H9 (cell line): ENCODE measurements at regions not wholly inside any gene's neighbourhood (a gene's known extent, or its start where the extent isn't known, plus 50 kb on each side); places are given as distances from the start of the nearest gene placed in this dataset.

Source experiments
- DNase-seq: peaks from one replicate; pipeline ENCODE4 v3.0.0-alpha.2; 2017
- H2AFZ ChIP-seq: one replicate; pipeline ENCODE4 v1.6.1; 2013; ENCODE audit warnings: mild to moderate bottlenecking, low read length, control low read depth, moderate library complexity
- H2AK5ac ChIP-seq: 2 replicates; pipeline ENCODE4 v1.6.1; 2013; ENCODE audit warnings: low read length, control low read depth, mixed read lengths; ENCODE audit not compliant: insufficient read length
- H2BK120ac ChIP-seq: one replicate; pipeline ENCODE4 v1.6.1; 2013; ENCODE audit warnings: low read depth, mild to moderate bottlenecking, low read length, control low read depth, inconsistent platforms; ENCODE audit not compliant: poor library complexity, severe bottlenecking
- H2BK12ac ChIP-seq: 2 replicates; pipeline ENCODE4 v1.6.1; 2013; ENCODE audit warnings: low read length, control low read depth, mixed read lengths, low read depth; ENCODE audit not compliant: insufficient read length
- H2BK15ac ChIP-seq: 2 replicates; pipeline ENCODE4 v1.6.1; 2013; ENCODE audit warnings: low read depth, low read length, control low read depth
- H2BK20ac ChIP-seq: one replicate; pipeline ENCODE4 v1.6.1; 2013; ENCODE audit warnings: low read depth, mild to moderate bottlenecking, low read length, control low read depth, inconsistent platforms; ENCODE audit not compliant: poor library complexity, severe bottlenecking
- H2BK5ac ChIP-seq: 2 replicates; pipeline ENCODE4 v1.6.1; 2013; ENCODE audit warnings: low read length, control low read depth, mixed read lengths; ENCODE audit not compliant: insufficient read length
- H3K14ac ChIP-seq: 2 replicates; pipeline ENCODE4 v1.6.1; 2013; ENCODE audit warnings: low read length, control low read depth; ENCODE audit not compliant: insufficient read depth
- H3K18ac ChIP-seq: 2 replicates; pipeline ENCODE4 v1.6.1; 2013; ENCODE audit warnings: low read depth, mild to moderate bottlenecking, mixed read lengths, low read length, control low read depth; ENCODE audit not compliant: insufficient read length
- H3K23ac ChIP-seq: 2 replicates; pipeline ENCODE4 v1.6.1; 2013; ENCODE audit warnings: low read length, control low read depth, mixed read lengths, low read depth; ENCODE audit not compliant: insufficient read length
- H3K23me2 ChIP-seq: 2 replicates; pipeline ENCODE4 v1.6.1; 2013; ENCODE audit warnings: low read depth, mild to moderate bottlenecking, mixed read lengths, low read length, control low read depth; ENCODE audit not compliant: insufficient read length, poor library complexity, severe bottlenecking
- H3K27ac ChIP-seq: 2 replicates; pipeline ENCODE4 v1.5.1; 2013; ENCODE audit warnings: low read length, control low read depth, mixed read lengths, low read depth; ENCODE audit not compliant: insufficient read length
- H3K27me3 ChIP-seq: 2 replicates; pipeline ENCODE4 v1.6.1; 2013; ENCODE audit warnings: low read length, control low read depth, inconsistent platforms; ENCODE audit not compliant: insufficient read depth
- H3K4ac ChIP-seq: 2 replicates; pipeline ENCODE4 v1.6.1; 2013; ENCODE audit warnings: low read depth, mild to moderate bottlenecking, control low read depth, inconsistent platforms, low read length, moderate library complexity
- H3K4me1 ChIP-seq: 2 replicates; pipeline ENCODE4 v1.6.1; 2013; ENCODE audit warnings: low read length, control low read depth, inconsistent platforms; ENCODE audit not compliant: insufficient read depth
- H3K4me2 ChIP-seq: 2 replicates; pipeline ENCODE4 v1.6.1; 2013; ENCODE audit warnings: low read length, control low read depth, mixed read lengths; ENCODE audit not compliant: insufficient read length, insufficient read depth
- H3K56ac ChIP-seq: 2 replicates; pipeline ENCODE4 v1.6.1; 2013; ENCODE audit warnings: low read depth, mild to moderate bottlenecking, mixed read lengths, low read length, control low read depth; ENCODE audit not compliant: insufficient read length
- H3K79me1 ChIP-seq: 2 replicates; pipeline ENCODE4 v1.6.1; 2013; ENCODE audit warnings: low read depth, mild to moderate bottlenecking, moderate library complexity, low read length, control low read depth, inconsistent platforms; ENCODE audit not compliant: insufficient read depth, poor library complexity, severe bottlenecking
- H3K79me2 ChIP-seq: 2 replicates; pipeline ENCODE4 v1.6.1; 2013; ENCODE audit warnings: low read length, control low read depth, inconsistent platforms; ENCODE audit not compliant: insufficient read depth
- H3K9ac ChIP-seq: 2 replicates; pipeline ENCODE4 v1.6.1; 2013; ENCODE audit warnings: low read length, control low read depth, mixed read lengths; ENCODE audit not compliant: insufficient read length; ENCODE audit errors: extremely low read depth
- H3K9me3 ChIP-seq: one replicate; pipeline ENCODE4 v1.6.1; 2013; ENCODE audit warnings: low read depth, low read length, inconsistent platforms; ENCODE audit not compliant: control insufficient read depth
- H3T11ph ChIP-seq: one replicate; pipeline ENCODE4 v1.6.1; 2013; ENCODE audit warnings: mild to moderate bottlenecking, low read length, control low read depth, inconsistent platforms
- H4K20me1 ChIP-seq: one replicate; pipeline ENCODE4 v1.6.1; 2013; ENCODE audit not compliant: control insufficient read depth, insufficient read length, insufficient read depth
- H4K5ac ChIP-seq: 2 replicates; pipeline ENCODE4 v1.6.1; 2013; ENCODE audit warnings: low read depth, mild to moderate bottlenecking, mixed read lengths, low read length, control low read depth; ENCODE audit not compliant: insufficient read length
- H4K8ac ChIP-seq: replicated peaks from 2 replicates; pipeline ENCODE4 v1.6.1; 2013; ENCODE audit warnings: low read length, control low read depth, mixed read lengths, low read depth; ENCODE audit not compliant: insufficient read length
- H4K91ac ChIP-seq: 2 replicates; pipeline ENCODE4 v1.6.1; 2013; ENCODE audit warnings: low read depth, mild to moderate bottlenecking, moderate library complexity, mixed read lengths, low read length, control low read depth; ENCODE audit not compliant: insufficient read length
- H3K27ac Mint-ChIP-seq, 3 experiments: 2 replicates in 2 of 3; 3 replicates in 1 of 3; pipeline ENCODE4 v1.8.0; 2020 to 2021; ENCODE audit warnings: mixed read lengths in 3 of 3, mild to moderate bottlenecking in 1 of 3, moderate library complexity in 1 of 3
- H3K27me3 Mint-ChIP-seq: 2 replicates; pipeline ENCODE4 v1.8.0; 2021; ENCODE audit warnings: low read depth, mild to moderate bottlenecking, moderate library complexity, mixed read lengths
- H3K36me3 Mint-ChIP-seq, 3 experiments: 2 replicates in 2 of 3; 3 replicates in 1 of 3; pipeline ENCODE4 v1.8.0; 2020 to 2021; ENCODE audit warnings: low read depth in 3 of 3, mixed read lengths in 3 of 3; ENCODE audit not compliant: insufficient read depth in 1 of 3
- H3K4me1 Mint-ChIP-seq, 2 experiments: 2 replicates each; pipeline ENCODE4 v1.8.0; 2020; ENCODE audit warnings: mixed read lengths in 2 of 2
- H3K4me3 Mint-ChIP-seq, 2 experiments: 2 replicates in 1 of 2; 3 replicates in 1 of 2; pipeline ENCODE4 v1.8.0; 2020 to 2021; ENCODE audit warnings: mild to moderate bottlenecking in 2 of 2, mixed read lengths in 2 of 2, moderate library complexity in 1 of 2
- H3K9me3 Mint-ChIP-seq, 2 experiments: 2 replicates in 1 of 2; 3 replicates in 1 of 2; pipeline ENCODE4 v1.8.0; 2020; ENCODE audit warnings: mild to moderate bottlenecking in 2 of 2, mixed read lengths in 2 of 2, moderate library complexity in 1 of 2
- WGBS: extraction: QIAGEN DNeasy Blood & Tissue Kit; methylation state at CpG from one replicate; pipeline ENCODE4 v1.1.7; 2013; ENCODE audit warnings: missing lambda C conversion rate, low lambda C conversion rate, mixed read lengths; ENCODE audit not compliant: insufficient read length; ENCODE audit errors: extremely low coverage; 5-methylcytosine and 5-hydroxymethylcytosine counted together
- TF ChIP-seq, protein P1 (sequence below): fragments of 200-600 bp; sonication (generic); conservative IDR thresholded peaks from 3 replicates; pipeline ENCODE4 v1.8.0; 2021; ENCODE audit warnings: antibody characterized with exemption, mild to moderate bottlenecking

DNA sequence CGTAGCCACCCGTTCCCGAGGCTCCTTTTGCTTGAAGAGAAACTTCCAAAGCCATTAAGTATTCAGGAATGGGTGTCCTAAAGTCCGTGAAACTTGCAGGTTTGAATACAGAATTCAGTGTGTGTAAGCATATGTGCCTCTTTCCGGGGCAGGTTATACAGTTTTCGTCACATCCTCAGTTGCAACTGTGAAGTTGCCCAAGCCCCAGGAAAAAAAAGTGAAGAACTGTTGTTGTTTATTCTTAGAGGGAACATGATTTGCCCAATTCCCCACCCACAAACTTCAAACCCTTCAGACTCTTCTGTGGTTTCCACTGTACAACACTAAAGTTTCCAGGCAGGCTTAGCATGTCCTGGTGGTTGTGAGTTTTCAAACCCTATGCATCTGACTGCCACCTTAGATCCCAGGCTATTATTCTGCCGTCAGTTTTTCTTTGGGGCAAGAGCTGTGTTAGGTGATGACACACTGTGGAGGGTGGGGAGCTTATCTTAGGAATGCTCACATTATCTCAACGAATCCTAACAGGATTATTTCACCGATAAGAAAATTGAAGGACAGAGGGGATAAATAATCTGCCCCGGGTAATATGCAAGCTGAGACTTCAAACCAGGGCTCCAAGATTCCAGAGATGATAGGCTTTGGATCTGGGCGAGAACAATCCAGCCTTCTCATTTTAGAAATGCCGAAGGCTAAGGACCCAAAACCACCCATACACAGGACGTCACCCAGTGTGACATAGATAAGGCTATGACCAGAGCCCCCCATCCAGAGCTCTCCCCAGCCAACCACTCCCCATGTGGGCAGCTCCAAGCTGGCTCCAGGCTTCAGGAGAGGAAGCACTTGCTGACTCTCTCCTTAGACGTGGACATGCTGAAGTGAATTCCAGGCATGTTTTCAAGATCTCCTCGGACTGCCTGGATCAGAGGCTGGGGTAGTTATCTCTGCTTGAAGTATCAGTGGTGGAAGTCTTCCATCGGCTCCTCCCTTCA, 81.7 kb upstream of the AFDN start:
- no peaks in the 10 kb centered on the region for H3K27me3 ChIP-seq
- H3K4ac ChIP-seq, result no peak overlapping the region
- H3K9me3 ChIP-seq, result no peaks in the 10 kb centered on the region
- Mint-ChIP-seq H3K27ac (no peak overlapping the region), H3K9me3 (no peaks in the 10 kb centered on the region; a peak in 1 of 5 replicates), H3K36me3 (peaks cover 0 to 2% (median 0%) of the 10 kb centered on the region in 3 experiments; a peak in 1 of 7 replicates), H3K4me1 (peaks cover 0 to 9% of the 10 kb centered on the region in 2 experiments), H3K27me3 (peaks cover 2% of the 10 kb centered on the region; the same call in 1 of the 2 replicates), H3K4me3 (no peak overlapping the region)
- no peak overlapping the region for H2BK5ac ChIP-seq
- H3K18ac ChIP-seq, result no peak overlapping the region
- H2BK12ac ChIP-seq, result no peak overlapping the region
- H2AK5ac ChIP-seq, result no peak overlapping the region
- no peak overlapping the region for H4K91ac ChIP-seq
- H3K79me2 ChIP-seq, result no peaks in the 10 kb centered on the region
- H2BK120ac ChIP-seq, result no peak overlapping the region
- no peak overlapping the region for H3K23ac ChIP-seq
- TF ChIP-seq, protein P1, sequence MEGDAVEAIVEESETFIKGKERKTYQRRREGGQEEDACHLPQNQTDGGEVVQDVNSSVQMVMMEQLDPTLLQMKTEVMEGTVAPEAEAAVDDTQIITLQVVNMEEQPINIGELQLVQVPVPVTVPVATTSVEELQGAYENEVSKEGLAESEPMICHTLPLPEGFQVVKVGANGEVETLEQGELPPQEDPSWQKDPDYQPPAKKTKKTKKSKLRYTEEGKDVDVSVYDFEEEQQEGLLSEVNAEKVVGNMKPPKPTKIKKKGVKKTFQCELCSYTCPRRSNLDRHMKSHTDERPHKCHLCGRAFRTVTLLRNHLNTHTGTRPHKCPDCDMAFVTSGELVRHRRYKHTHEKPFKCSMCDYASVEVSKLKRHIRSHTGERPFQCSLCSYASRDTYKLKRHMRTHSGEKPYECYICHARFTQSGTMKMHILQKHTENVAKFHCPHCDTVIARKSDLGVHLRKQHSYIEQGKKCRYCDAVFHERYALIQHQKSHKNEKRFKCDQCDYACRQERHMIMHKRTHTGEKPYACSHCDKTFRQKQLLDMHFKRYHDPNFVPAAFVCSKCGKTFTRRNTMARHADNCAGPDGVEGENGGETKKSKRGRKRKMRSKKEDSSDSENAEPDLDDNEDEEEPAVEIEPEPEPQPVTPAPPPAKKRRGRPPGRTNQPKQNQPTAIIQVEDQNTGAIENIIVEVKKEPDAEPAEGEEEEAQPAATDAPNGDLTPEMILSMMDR, result no peak
- H2AFZ ChIP-seq, result no peak overlapping the region
- no peak overlapping the region for H2BK20ac ChIP-seq
- H3K27ac ChIP-seq, result no peak overlapping the region
- no peaks in the 10 kb centered on the region for H3K79me1 ChIP-seq
- DNase-seq, result no peak
- no peaks in the 10 kb centered on the region for H4K20me1 ChIP-seq
- no peak overlapping the region for H3T11ph ChIP-seq
- WGBS, result no CpG with 5 or more reads among the region's 16 CpGs
- H3K9ac ChIP-seq, result no peak overlapping the region
- 0 out of 2 replicates have a peak, but pooled peaks cover 4% of the 10 kb centered on the region for H3K4me1 ChIP-seq
- no peak overlapping the region for H2BK15ac ChIP-seq
- no peak overlapping the region for H3K14ac ChIP-seq
- H3K23me2 ChIP-seq, result no peaks in the 10 kb centered on the region
- H3K56ac ChIP-seq, result no peak overlapping the region
- H4K5ac ChIP-seq, result no peak overlapping the region
- H4K8ac ChIP-seq, result no peak overlapping the region
- H3K4me2 ChIP-seq, result no peak overlapping the region
